ENCODE measurements at regions not wholly inside any gene's neighbourhood (a gene's known extent, or its start where the extent isn't known, plus 50 kb on each side); places are given as distances from the start of the nearest gene placed in this dataset.

DNA sequence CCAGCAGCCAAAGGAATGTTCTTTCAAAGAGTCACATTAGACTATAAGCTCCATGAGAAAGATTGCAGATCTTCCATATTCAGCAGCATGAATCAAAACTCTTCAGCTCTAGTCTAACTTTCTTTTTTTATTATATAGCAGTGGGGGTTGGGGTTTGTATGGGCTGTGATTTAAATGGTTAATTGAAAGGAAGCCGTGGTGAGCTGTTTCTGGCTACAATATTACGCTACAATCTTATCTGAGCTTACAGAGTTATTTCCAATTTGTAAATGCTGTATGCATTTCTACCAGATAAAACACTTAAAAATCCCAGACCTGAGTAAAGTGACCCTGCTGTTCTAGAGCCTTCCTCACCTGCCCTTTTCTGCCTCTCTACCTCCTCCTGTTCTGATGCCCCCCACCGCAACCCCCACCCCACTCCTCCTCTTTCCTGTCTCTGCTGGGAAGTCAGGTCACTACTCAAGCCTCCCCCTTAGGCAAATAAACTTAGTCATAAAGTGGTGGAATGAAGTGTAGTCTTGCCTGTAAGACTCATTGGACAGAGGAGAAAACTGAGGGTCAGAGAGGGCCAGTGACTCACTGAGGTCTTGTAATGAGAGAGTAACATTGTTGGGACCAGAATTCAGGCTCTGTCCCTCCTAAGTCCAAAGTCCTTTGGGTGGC lies 1089.5 kb downstream of the BCL11B start:
- no peak for DNase-seq

GRCh38 chr14:98183556-98183955 lies 1088.4 kb downstream of the BCL11B start:
- no peak for DNase-seq

- no peak for DNase-seq
These were observed 1087.5 kb downstream of the BCL11B start for GRCh38 chr14:98184457-98184856.

DNA sequence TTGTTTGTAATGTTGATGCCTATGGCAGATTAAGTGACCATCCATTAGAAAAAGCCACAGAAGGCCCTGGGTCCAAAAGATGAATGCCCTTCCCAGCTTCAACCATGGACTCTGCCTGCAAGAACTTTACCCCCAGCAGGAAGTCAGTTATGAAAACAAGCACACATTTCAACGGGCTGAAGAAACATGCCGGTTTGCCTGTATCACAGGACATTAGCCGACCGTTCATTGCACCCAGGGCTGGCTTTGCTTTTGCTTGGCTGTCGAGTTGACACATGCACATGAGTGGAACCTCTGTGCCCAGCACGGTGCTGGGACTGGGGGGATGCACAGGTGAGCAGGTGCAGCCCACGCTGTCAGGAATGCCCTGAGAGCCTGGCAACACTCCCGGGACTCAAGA lies 1087.0 kb downstream of the BCL11B start:
- no peak for DNase-seq

GRCh38 chr14:98186140-98186539 lies 1085.9 kb downstream of the BCL11B start:
- no peak for DNase-seq

DNA sequence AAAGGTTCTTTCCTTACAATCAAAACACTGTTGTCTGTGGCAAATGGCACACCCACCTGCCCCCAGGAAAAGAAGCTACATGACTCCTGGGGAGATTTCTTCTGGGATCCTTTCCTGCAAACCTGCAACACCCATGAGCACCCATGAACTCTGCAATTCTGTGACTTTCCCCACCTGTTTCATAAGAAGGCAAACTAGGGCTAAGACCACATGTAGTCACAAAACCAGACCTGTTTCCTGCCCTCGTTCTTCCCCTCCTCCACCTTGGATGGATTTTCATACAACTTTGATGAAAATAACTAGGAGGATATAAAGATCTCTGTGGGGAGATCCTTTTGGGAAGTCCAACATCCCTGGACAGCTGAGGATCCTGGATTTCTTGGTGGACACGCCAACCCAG lies 1084.7 kb downstream of the BCL11B start:
- no peak for DNase-seq

DNA sequence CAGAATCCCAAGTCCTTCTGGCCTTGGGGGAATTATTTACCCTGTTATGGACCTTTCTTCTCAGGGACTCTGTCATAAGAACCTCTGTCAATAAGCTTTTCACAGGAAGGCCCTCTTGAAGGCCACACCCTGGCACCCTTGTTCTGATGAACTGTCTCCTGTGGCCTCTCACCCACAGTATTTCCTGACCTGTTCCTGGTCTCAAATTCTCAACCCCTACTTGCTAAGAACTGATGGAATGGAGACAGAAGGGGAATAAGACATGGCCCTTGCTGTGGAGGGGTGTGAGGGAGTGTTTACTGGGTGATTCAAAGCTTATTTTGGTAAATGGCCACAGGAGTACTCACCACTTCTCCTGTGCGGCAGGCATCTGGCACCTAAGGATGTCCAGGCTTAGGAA lies 1082.9 kb downstream of the BCL11B start:
- no peak for DNase-seq

DNA sequence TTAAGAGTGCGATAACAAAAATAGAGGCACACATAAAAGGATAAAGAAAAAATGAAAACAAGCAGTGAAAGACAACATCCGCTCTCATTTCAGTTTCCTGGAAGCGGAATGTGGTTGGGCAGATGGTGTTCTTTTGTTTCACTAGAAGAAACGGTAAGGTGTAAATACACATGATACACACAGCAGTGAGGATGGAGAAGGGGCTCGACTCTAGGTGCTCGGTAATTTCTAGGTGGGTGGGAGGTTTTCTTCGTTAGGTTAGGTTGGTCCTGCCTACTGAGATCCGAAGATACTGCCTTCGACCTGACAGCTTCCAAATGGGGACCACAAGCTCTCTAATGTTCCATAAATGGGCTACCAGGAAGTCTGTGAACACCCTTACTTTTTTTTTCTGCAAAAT lies 1082.5 kb downstream of the BCL11B start:
- DNase-seq, result no peak

- no peak for DNase-seq
These were observed 1082.1 kb downstream of the BCL11B start for GRCh38 chr14:98189944-98190343.

GRCh38 chr14:98192946-98193345 lies 1079.1 kb downstream of the BCL11B start:
- DNase-seq, result no peak

GRCh38 chr14:98194821-98195220 lies 1077.2 kb downstream of the BCL11B start:
- DNase-seq, result no peak

GRCh38 chr14:98195256-98195655 lies 1076.7 kb downstream of the BCL11B start:
- no peak for DNase-seq

- no peak for DNase-seq
These were observed 1074.1 kb downstream of the BCL11B start for GRCh38 chr14:98197933-98198332.

DNA sequence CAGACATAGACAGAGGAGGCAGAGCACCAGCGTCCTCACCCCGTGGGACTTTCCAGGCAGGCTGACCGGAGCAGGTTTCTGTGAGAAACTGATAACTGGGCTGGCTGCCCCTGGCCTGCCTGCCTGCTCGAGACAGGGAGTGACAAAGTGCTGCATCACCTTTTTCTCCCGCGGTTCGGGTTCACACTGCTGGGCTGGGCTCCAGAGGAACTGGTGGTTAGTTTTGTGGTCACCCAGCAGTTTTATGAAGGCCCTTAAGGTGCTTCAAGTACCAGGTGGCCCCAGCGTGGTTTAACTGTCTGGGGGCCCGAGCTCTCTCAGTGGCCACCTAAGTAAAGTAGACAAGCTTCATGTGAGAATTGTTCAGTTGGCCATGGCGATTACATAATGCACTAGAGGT lies 1073.6 kb downstream of the BCL11B start:
- DNase-seq, result no peak

DNA sequence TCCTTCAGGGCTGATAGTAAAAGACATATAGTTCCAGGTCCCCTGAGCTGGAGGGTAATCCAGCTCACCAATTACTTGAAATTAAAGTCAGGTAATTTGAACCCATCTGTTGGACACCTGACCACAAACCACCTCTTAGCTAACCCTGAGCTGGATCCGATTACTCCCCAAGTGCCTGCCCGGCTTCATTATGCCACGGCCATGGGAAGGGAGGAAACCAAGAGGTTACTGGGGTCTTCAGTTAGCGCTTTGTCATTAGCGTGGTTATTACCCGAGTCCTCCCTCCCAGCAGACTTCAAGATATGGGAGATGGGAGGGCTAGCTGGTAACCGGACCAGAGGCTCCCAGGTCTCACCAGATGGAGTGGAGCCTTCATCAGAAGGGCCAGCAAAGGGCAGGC lies 1071.4 kb downstream of the BCL11B start:
- no peak for DNase-seq

DNA sequence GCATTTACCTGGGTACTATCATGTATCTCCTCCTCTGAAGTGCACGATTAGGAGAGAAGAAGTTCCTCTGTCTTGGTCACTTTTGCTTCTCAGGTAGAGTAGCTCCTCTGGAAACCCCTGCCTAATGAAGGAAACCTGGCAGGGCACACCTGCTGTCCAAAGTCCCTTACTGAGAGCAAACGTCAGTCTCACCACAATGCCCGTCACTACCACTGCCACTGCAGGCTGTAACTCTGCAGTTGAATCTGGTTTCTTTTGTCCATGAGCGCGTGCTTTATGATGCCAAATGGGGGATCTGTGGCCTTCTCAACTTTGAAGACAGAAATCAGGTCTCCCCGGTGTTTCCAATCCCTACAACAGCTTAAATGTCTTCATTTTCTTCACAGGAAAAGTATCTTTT lies 1068.6 kb downstream of the BCL11B start:
- no peak for DNase-seq

DNA sequence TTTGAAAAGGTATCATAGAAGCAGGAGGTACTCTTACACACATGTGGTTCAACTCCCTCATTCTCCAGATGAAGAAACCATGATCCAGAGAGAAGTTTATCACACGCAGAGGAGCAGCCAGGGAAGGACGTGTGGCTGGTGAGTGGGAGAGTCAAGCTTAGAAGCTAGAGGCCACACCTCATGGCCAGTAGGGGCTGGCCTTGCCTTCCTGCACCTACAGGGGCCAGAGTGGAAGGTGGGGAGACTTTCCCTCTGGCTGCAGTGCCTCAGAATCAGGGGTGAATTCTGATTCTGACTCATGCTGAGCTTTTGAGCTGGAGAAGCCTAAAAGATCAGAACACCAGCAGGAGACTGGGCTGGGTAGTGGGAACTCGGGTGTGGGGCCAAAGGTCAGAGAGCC lies 1067.9 kb downstream of the BCL11B start:
- no peak for DNase-seq

GRCh38 chr14:98207415-98207814 lies 1064.6 kb downstream of the BCL11B start:
- DNase-seq, result no peak

DNA sequence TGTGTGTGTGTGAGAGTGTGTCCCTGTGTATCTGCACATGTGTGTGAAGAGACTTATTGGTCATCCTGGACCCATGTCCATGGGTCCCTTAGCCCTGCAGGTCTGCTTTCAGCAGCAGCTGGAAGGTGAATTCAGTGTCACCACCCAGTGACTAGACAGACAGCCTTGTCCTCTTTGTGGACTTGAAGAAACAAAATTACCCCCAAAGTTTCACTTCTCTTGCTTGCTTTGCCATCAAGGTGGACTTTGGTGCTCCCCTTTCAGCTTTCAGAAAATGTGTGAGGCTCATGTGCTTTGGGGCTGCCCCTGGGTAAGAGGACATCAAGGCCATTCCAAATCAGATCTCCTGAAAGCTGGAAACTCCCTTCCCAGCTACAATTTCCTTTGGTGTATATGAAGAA lies 1063.8 kb downstream of the BCL11B start:
- no peak for DNase-seq

DNA sequence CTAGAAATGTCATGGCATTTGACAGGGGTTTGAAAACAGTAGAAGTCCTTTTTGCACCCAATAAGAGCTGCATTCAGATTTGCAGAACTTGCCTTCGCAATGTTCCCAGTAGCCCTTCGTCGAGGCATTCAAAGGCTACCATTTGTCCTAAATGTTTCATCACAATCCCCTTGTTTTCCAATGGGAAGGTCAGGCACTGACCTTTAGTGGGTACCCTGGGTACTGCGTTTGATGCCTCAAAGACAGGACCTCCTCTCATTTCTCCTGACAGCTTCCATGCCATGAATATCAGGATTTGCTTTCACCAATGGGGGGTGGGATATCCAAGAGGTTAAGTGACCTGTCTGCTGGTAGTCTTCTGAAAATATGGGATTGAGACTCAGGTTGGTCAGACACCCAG lies 1063.1 kb downstream of the BCL11B start:
- DNase-seq, result no peak

DNA sequence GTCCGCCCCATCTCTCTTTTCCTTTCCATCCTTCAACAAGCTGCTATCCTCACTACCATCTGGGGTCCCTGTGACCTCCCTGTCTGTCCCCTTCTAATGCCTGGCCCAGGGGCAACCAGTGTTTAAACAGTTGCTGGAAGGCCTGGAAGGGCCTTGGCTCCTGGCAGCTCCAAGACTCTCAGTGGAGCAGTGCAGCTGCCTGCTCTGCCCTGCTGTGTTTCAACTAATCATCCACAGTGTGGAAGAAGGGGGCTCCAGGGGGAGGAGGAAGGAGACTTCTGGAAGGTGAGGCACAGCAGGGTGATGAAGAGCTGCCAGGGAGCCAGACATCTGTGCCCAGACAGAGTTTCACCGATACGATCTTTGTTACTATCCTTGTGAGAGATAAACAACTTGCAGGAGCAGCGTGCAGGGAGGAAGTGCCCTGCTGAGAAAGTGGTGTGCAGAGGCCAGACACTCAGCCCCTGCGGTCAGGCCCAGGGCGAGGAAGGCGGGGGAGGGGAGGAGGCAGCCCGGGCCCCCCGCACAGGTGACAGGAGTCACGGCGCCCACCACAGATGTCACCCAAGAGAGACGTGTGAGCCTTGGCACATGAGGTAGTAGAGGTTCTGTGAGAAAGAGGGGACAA lies 1061.8 kb downstream of the BCL11B start:
- DNase-seq, result no peak

DNA sequence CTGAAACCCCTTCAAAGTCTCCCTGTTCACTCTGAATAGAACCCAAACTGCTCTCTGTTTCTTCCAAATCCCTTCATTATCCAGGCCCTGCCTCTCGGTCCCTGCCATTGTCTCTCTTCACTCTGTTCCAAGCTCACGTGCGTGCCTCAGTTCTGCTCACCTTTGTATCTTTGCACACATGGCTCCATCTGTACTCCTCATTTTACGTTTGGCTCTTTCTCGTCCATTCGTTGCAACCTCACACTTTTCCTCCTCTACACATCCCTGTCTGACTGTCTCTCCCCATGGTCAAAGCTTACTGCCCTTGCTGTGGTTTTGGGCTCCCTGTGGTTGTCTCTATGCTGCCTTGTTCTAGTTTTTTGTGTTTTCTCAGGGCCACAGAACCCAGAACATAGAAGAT lies 1054.5 kb downstream of the BCL11B start:
- DNase-seq, result no peak

DNA sequence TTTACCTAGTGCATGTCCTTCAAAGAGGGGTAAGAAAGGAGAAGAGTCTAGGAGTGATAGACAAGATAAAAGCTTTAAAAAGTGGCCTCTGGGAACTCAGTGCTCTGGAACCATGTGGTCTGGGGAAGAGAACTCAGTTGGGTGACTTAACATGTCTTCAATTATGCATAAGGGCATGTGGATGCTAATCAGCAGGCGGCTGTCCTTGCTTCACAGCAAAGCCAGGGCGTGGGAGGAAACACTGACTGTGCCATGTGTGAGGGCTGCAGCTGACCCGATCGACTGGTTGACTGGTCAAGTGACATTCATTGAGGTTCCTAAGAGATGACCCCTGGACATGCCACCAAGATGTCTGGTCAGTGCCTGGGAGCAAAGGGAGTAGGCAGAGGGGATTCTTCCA lies 1053.8 kb downstream of the BCL11B start:
- no peak for DNase-seq

DNA sequence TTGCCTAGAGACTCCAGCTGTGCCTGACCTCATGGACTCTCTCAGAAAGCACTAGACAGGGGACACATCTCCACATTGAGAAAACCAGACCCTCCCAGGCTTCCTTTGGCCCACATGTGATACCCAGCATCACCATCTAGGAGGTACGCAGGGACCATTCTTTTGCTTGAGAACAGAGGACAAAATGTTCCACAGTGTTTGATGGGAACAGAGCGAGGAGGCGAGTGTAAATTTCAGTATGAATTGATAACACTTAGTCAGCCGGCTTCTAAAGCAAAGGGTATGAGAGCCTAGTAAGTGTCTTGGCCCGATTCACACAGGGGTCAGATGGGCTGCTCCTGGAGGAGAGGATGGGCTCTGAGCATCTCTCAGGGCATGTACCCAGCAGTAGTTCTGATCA lies 1052.4 kb downstream of the BCL11B start:
- DNase-seq, result no peak

DNA sequence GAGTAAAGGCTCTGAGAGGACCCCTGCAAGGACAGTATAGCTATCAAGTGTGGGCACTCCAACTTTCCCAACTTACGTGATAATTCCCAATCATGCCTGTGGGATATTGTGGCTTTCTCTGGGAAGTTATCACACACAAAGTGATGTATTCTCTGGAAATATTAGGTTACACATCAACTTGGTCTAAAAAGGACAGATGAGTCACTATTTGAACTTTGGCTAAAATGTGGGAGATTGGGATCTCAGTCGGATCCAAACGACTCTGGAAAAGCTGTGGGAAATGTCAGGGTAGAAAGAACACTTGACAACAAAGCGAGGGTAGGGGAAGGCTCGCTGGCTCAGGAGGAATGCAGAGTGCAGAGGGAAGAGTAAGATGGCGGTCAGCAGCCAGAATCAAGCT lies 1048.9 kb downstream of the BCL11B start:
- DNase-seq, result no peak

Measured in SHP77 (cell line).